ENCODE measurements at regions not wholly inside any gene's neighbourhood (a gene's known extent, or its start where the extent isn't known, plus 50 kb on each side); places are given as distances from the start of the nearest gene placed in this dataset.
A peak's percentile ranks its signal among the peaks of the same experiment; 100 is the strongest.

DNA sequence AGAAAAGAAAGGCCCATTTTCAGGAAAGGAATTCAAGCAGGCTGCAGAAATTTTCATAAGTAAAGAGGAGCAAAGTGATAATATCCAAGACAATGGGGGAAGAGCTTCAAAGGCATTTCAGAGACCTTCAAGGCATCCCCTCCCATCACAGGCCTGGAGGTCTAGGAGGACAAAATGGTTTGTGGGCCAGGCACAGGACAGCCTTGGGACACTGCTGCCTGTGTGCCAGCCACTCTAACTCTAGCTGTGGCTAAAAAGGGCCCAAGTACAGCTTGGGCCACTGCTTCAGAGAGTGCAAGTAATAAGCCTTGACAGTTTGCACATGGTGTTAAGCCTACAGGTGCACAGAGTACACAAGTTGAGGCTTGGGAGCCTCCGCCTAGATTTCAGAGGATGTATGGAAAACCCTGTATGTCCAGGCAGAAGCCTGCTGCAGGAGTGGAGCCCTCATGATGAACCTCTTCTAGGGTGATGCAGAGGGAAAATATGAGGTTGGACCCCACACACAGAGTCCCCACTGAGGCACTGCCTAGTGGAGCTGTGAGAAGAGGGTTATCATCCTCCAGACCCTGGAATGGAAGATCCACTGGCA is 51.8 kb upstream of the ZSWIM5 start:
- no peaks in the 10 kb centered on the region for H3K27me3 ChIP-seq
- no peaks in the 10 kb centered on the region for H3K4me1 ChIP-seq
- H3K9me3 ChIP-seq, result peaks cover 0 to 15% (median 12%) of the 10 kb centered on the region in 3 donors
- no peaks in the 10 kb centered on the region for H3K36me3 ChIP-seq
- TF ChIP-seq, protein P1, sequence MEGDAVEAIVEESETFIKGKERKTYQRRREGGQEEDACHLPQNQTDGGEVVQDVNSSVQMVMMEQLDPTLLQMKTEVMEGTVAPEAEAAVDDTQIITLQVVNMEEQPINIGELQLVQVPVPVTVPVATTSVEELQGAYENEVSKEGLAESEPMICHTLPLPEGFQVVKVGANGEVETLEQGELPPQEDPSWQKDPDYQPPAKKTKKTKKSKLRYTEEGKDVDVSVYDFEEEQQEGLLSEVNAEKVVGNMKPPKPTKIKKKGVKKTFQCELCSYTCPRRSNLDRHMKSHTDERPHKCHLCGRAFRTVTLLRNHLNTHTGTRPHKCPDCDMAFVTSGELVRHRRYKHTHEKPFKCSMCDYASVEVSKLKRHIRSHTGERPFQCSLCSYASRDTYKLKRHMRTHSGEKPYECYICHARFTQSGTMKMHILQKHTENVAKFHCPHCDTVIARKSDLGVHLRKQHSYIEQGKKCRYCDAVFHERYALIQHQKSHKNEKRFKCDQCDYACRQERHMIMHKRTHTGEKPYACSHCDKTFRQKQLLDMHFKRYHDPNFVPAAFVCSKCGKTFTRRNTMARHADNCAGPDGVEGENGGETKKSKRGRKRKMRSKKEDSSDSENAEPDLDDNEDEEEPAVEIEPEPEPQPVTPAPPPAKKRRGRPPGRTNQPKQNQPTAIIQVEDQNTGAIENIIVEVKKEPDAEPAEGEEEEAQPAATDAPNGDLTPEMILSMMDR (IDR thresholded peaks at IDR 0.05), result no peak
- no peak for DNase-seq
- H3K27ac ChIP-seq, result no peak overlapping the region
- H3K4me3 ChIP-seq, result no peak overlapping the region
- intact Hi-C loops (cut with DNase I; ENCODE audit: low total_unique reads), result no loop called here

GRCh38 chr1:45259053-45259452 is 52.6 kb upstream of the ZSWIM5 start:
- TF ChIP-seq, protein P1 (IDR thresholded peaks at IDR 0.05), result no peak
- H3K27ac ChIP-seq, result no peak overlapping the region
- no peaks in the 10 kb centered on the region for H3K27me3 ChIP-seq
- intact Hi-C loops (cut with DNase I; ENCODE audit: low total_unique reads), result no loop called here
- H3K9me3 ChIP-seq, result peaks cover 0 to 15% (median 12%) of the 10 kb centered on the region in 3 donors
- H3K36me3 ChIP-seq, result no peaks in the 10 kb centered on the region
- no peaks in the 10 kb centered on the region for H3K4me1 ChIP-seq
- H3K4me3 ChIP-seq, result no peak overlapping the region
- no peak for DNase-seq

GRCh38 chr1:45260244-45260643 is 53.8 kb upstream of the ZSWIM5 start:
- TF ChIP-seq, protein P1 (IDR thresholded peaks at IDR 0.05), result no peak
- Histone ChIP-seq H3K36me3 (no peaks in the 10 kb centered on the region), H3K9me3 (peaks cover 0 to 15% (median 12%) of the 10 kb centered on the region in 3 donors), H3K27me3 (no peaks in the 10 kb centered on the region), H3K4me1 (peaks cover 0 to 1% (median 0%) of the 10 kb centered on the region in 4 donors), H3K4me3 (no peak overlapping the region), H3K27ac (no peak overlapping the region)
- intact Hi-C loops (cut with DNase I; ENCODE audit: low total_unique reads), result no loop called here
- no peak for DNase-seq

DNA sequence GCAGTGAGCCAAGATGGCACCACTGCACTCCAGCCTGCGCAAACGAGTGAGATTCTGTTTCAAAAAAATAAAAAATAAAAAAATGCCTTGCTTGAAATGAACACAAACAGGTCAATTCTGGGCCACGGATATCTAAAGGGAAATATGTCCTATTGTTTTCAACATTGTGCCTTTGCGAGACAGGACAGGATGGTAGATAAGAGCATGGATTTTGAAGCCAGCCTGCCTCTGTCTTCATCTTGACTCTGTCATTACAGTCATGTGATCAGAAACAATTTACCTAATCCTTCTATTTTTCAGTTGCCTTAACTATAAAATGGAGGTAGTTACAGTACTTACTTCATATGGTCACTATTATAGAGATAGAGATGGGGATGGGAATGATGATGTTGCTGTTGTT is 56.7 kb upstream of the ZSWIM5 start:
- Histone ChIP-seq H3K9me3 (peaks cover 0 to 11% (median 6%) of the 10 kb centered on the region in 3 donors), H3K27me3 (no peaks in the 10 kb centered on the region), H3K27ac (no peak overlapping the region), H3K4me3 (no peak overlapping the region), H3K36me3 (no peaks in the 10 kb centered on the region), H3K4me1 (peaks cover 0 to 25% (median 15%) of the 10 kb centered on the region in 4 donors)
- DNase-seq, result no peak
- TF ChIP-seq, protein P1 (IDR thresholded peaks at IDR 0.05), result no peak
- intact Hi-C loops (cut with DNase I; ENCODE audit: low total_unique reads), result no loop called here

GRCh38 chr1:45265244-45265643 is 58.8 kb upstream of the ZSWIM5 start:
- peak overlapping the region in 1 of 2 donors; percentile 69 for H3K27ac ChIP-seq
- no peak overlapping the region for H3K4me3 ChIP-seq
- intact Hi-C loops (cut with DNase I; ENCODE audit: low total_unique reads), result no loop called here
- H3K27me3 ChIP-seq, result no peaks in the 10 kb centered on the region
- H3K36me3 ChIP-seq, result no peaks in the 10 kb centered on the region
- TF ChIP-seq, protein P1 (IDR thresholded peaks at IDR 0.05), result no peak
- H3K9me3 ChIP-seq, result no peaks in the 10 kb centered on the region
- no peak for DNase-seq
- peaks cover 0 to 25% (median 15%) of the 10 kb centered on the region in 4 donors for H3K4me1 ChIP-seq
